ENCODE measurements at regions not wholly inside any gene's neighbourhood (a gene's known extent, or its start where the extent isn't known, plus 50 kb on each side); places are given as distances from the start of the nearest gene placed in this dataset.

DNA sequence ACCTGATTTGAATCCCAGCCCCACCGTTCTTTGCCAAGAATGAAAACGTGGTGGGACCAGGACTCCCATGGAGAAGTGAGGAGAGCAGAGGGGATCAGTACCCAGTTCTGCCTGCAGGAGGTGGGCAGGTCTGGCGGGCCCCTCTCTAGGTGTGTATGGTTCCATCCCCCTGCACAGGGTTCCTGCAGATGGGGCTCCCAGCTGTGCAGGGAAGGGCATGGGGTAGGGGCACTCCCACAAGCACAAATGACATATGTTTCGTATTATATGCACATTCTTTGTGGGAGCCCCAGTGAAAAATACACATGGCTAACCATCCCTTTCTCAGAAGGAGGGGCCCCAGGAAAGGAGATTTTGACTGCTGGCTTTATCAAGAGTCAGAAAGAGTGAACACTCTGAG is 144.6 kb downstream of the PLPP3 start:
- H3K27me3 ChIP-seq (ENCODE audit: low read depth, low read length), result no peaks in the 10 kb centered on the region
- H4K20me1 ChIP-seq (ENCODE audit: insufficient read depth, low read length), result no peaks in the 10 kb centered on the region
- H2AFZ ChIP-seq (ENCODE audit: low read depth, low read length), result no peak overlapping the region
- no peaks in the 10 kb centered on the region for H3K36me3 ChIP-seq (replicated peaks; ENCODE audit: low read depth, low read length)
- no peaks in the 10 kb centered on the region for H3K9me3 ChIP-seq (ENCODE audit: insufficient read depth, low read length)
- H3K27ac ChIP-seq (ENCODE audit: low read length), result no peak overlapping the region
- no peaks in the 10 kb centered on the region for H3K79me2 ChIP-seq (ENCODE audit: low read length)
- no peak overlapping the region for H3K4me2 ChIP-seq (ENCODE audit: low read length)
- H3K4me3 ChIP-seq (ENCODE audit: low read length), result no peak overlapping the region
- TF ChIP-seq, protein P1, sequence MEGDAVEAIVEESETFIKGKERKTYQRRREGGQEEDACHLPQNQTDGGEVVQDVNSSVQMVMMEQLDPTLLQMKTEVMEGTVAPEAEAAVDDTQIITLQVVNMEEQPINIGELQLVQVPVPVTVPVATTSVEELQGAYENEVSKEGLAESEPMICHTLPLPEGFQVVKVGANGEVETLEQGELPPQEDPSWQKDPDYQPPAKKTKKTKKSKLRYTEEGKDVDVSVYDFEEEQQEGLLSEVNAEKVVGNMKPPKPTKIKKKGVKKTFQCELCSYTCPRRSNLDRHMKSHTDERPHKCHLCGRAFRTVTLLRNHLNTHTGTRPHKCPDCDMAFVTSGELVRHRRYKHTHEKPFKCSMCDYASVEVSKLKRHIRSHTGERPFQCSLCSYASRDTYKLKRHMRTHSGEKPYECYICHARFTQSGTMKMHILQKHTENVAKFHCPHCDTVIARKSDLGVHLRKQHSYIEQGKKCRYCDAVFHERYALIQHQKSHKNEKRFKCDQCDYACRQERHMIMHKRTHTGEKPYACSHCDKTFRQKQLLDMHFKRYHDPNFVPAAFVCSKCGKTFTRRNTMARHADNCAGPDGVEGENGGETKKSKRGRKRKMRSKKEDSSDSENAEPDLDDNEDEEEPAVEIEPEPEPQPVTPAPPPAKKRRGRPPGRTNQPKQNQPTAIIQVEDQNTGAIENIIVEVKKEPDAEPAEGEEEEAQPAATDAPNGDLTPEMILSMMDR (IDR thresholded peaks at IDR 0.05; ENCODE audit: low read depth, low read length), result no peak
- TF ChIP-seq EZH2phosphoT487 (IDR thresholded peaks at IDR 0.05; ENCODE audit: low read depth), result no peak
- no peak overlapping the region for H3K9ac ChIP-seq (ENCODE audit: low read length)
- peaks cover 30% of the 10 kb centered on the region for H3K4me1 ChIP-seq (ENCODE audit: low read length)

DNA sequence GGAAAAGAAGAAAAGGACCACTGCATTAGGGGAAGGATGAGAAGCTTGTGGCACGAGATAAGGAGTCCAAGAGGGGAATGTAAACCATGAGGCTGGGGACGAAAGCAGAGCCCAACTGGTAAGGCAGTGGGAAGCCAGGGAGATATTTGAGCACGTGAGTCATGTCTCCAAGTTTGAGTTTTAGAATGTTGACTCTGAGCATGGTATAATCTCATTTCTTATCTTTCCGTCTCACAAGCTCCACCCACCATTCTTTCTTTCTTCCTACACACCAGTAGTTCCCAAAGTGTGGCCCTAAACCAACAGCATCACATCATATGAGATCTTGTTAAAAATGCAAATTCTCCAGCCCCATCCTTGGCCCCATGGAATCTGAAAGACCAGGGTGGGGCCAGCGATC is 145.3 kb downstream of the PLPP3 start:
- no peaks in the 10 kb centered on the region for H3K36me3 ChIP-seq (replicated peaks; ENCODE audit: low read depth, low read length)
- peaks cover 30% of the 10 kb centered on the region for H3K4me1 ChIP-seq (ENCODE audit: low read length)
- TF ChIP-seq EZH2phosphoT487 (IDR thresholded peaks at IDR 0.05; ENCODE audit: low read depth), result no peak
- TF ChIP-seq, protein P1 (IDR thresholded peaks at IDR 0.05; ENCODE audit: low read depth, low read length), result no peak
- no peak overlapping the region for H3K4me2 ChIP-seq (ENCODE audit: low read length)
- H3K9me3 ChIP-seq (ENCODE audit: insufficient read depth, low read length), result no peaks in the 10 kb centered on the region
- no peaks in the 10 kb centered on the region for H3K27me3 ChIP-seq (ENCODE audit: low read depth, low read length)
- H2AFZ ChIP-seq (ENCODE audit: low read depth, low read length), result no peak overlapping the region
- no peak overlapping the region for H3K4me3 ChIP-seq (ENCODE audit: low read length)
- no peaks in the 10 kb centered on the region for H4K20me1 ChIP-seq (ENCODE audit: insufficient read depth, low read length)
- H3K9ac ChIP-seq (ENCODE audit: low read length), result no peak overlapping the region
- H3K79me2 ChIP-seq (ENCODE audit: low read length), result no peaks in the 10 kb centered on the region
- no peak overlapping the region for H3K27ac ChIP-seq (ENCODE audit: low read length)

DNA sequence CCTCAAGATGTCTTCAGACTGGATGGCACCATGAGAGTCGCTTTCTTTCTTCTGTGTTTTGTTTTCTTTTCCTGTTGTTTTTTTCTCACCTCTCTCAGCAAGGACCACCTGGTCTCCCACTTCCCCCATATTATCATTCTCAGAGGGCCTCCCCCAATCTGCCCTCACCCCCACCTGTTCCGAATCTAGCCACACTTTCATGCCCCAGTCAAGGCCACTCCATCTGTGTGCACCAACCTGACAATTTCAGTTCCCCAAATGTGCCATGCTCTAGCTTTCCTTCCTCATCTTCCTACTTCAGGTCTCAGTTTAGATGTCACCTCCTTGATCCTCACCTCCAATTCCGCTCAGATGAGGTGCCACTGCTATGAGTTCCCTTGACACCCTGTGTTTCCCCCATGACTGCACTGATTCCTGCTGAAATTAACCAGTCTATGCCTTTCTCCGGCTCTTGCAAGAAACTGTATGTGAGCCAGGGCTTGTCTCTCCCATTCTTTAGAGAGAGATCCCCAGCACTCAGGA is 146.2 kb downstream of the PLPP3 start:
- TF ChIP-seq, protein P1 (IDR thresholded peaks at IDR 0.05; ENCODE audit: low read depth, low read length), result no peak
- no peak for TF ChIP-seq EZH2phosphoT487 (IDR thresholded peaks at IDR 0.05; ENCODE audit: low read depth)
- no peak overlapping the region for H3K27ac ChIP-seq (ENCODE audit: low read length)

DNA sequence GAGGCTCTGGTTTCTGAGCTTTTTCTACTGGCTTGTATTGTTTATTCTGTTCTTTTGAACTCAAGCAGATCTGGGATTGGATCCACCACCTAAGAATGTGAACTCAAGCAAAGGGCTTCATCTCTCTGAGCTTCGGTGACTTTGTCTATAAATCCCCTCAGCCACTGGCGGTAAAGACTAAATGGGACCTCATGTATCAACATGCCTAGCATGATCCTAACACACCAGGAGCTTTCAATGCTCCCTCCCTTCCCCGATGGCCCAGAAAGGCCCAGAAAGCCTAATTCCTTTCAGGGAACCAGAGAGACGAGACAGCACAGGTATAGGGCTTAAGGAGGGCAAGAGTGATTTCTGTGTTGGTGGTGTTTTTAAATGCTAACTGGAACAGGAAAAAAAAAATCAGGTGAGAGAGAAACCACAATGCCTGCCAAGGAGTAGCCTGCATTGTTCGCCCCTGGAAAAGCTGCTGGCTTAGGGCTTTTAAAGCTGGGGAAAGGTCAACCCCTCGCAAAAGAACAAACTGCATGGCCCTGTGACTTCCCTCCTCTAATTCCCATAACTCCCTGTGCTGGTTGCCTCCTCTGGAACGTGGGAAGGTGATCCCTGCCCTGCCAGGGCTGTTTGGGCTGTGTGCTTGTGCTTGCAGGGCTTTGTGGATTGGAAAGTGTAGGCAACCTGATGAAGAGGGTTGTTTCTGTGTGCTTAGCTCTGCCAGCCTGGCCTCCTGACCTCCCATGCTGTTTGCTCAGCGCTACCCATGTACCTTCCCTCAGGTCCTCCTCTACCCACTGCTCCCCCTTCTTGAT is 147.0 kb downstream of the PLPP3 start:
- Histone ChIP-seq H3K4me1 (ENCODE audit: low read length) (peaks cover 30% of the 10 kb centered on the region), H3K4me2 (ENCODE audit: low read length) (peak overlapping the region; percentile 36), H4K20me1 (ENCODE audit: insufficient read depth, low read length) (no peaks in the 10 kb centered on the region), H3K9ac (ENCODE audit: low read length) (no peak overlapping the region), H3K27me3 (ENCODE audit: low read depth, low read length) (no peaks in the 10 kb centered on the region), H3K27ac (ENCODE audit: low read length) (no peak overlapping the region), H3K79me2 (ENCODE audit: low read length) (no peaks in the 10 kb centered on the region), H3K9me3 (ENCODE audit: insufficient read depth, low read length) (no peaks in the 10 kb centered on the region), H3K4me3 (ENCODE audit: low read length) (no peak overlapping the region), H2AFZ (ENCODE audit: low read depth, low read length) (no peak overlapping the region), H3K36me3 (replicated peaks; ENCODE audit: low read depth, low read length) (no peaks in the 10 kb centered on the region)
- no peak for TF ChIP-seq EZH2phosphoT487 (IDR thresholded peaks at IDR 0.05; ENCODE audit: low read depth)
- TF ChIP-seq, protein P1 (IDR thresholded peaks at IDR 0.05; ENCODE audit: low read depth, low read length), result no peak

More for the DNA sequence above, 146.2 kb downstream of the PLPP3 start:
- Histone ChIP-seq H4K20me1 (ENCODE audit: insufficient read depth, low read length) (no peaks in the 10 kb centered on the region), H3K79me2 (ENCODE audit: low read length) (no peaks in the 10 kb centered on the region), H3K9me3 (ENCODE audit: insufficient read depth, low read length) (no peaks in the 10 kb centered on the region), H3K4me3 (ENCODE audit: low read length) (no peak overlapping the region), H3K36me3 (replicated peaks; ENCODE audit: low read depth, low read length) (no peaks in the 10 kb centered on the region), H3K27me3 (ENCODE audit: low read depth, low read length) (no peaks in the 10 kb centered on the region), H3K4me1 (ENCODE audit: low read length) (peaks cover 30% of the 10 kb centered on the region), H3K9ac (ENCODE audit: low read length) (no peak overlapping the region), H2AFZ (ENCODE audit: low read depth, low read length) (no peak overlapping the region), H3K4me2 (ENCODE audit: low read length) (peak overlapping the region; percentile 36)

All from OCI-LY3 (cell line).